ENCODE measurements at regions not wholly inside any gene's neighbourhood (a gene's known extent, or its start where the extent isn't known, plus 50 kb on each side); places are given as distances from the start of the nearest gene placed in this dataset.

DNA sequence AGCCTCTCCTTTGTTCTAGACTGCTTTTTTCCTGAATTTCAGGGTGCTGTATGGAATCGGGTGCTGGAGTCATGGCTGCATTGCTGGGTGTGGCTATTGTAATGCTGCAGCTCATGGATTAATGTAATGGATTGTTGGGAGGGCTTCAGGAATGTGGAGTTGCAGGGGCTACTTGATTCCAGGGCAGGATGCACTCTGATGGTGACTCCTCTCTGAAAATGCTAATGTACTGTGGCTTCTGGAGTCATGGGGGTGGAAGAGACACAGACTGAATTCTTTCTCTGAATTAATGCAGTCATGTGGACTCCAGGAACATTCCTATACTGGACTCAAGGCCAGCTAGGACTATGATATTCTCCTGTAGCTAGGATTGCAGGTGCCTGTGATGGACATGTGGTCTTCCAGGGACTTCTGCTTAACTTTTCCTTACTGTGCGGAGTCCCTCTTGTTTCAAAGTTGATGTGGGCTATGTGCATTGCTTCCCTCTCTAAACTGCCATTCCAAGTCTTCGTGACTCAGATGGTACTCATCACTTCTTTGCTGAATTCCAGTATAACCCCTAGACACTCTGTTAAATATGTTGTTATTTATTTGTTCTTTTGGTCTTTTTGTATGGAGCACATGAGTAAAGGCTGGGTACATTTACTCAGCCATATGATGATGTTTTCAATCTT lies 396.2 kb downstream of the KCTD16 start:
- H3F3A ChIP-seq (ENCODE audit: insufficient read depth, low read length): no peaks in the 10 kb centered on the region
- no peaks in the 10 kb centered on the region for H3K9me2 ChIP-seq (ENCODE audit: low read depth, low read length)
- H3K4me1 ChIP-seq (ENCODE audit: insufficient read depth, low read length, severe bottlenecking): no peaks in the 10 kb centered on the region
- no peaks in the 10 kb centered on the region for H3K79me2 ChIP-seq (ENCODE audit: insufficient read depth, low read length)
- H3K27me3 ChIP-seq (ENCODE audit: insufficient read depth, low read length): no peaks in the 10 kb centered on the region
- H2AFZ ChIP-seq (ENCODE audit: low read length): no peak overlapping the region
- no peaks in the 10 kb centered on the region for H4K20me1 ChIP-seq (ENCODE audit: insufficient read depth, low read length)
- no peaks in the 10 kb centered on the region for H3K36me3 ChIP-seq (ENCODE audit: insufficient read depth, low read length)
- TF ChIP-seq, protein P1, sequence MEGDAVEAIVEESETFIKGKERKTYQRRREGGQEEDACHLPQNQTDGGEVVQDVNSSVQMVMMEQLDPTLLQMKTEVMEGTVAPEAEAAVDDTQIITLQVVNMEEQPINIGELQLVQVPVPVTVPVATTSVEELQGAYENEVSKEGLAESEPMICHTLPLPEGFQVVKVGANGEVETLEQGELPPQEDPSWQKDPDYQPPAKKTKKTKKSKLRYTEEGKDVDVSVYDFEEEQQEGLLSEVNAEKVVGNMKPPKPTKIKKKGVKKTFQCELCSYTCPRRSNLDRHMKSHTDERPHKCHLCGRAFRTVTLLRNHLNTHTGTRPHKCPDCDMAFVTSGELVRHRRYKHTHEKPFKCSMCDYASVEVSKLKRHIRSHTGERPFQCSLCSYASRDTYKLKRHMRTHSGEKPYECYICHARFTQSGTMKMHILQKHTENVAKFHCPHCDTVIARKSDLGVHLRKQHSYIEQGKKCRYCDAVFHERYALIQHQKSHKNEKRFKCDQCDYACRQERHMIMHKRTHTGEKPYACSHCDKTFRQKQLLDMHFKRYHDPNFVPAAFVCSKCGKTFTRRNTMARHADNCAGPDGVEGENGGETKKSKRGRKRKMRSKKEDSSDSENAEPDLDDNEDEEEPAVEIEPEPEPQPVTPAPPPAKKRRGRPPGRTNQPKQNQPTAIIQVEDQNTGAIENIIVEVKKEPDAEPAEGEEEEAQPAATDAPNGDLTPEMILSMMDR (IDR thresholded peaks at IDR 0.05; ENCODE audit: low read length): no peak
- no peak for TF ChIP-seq EZH2 (IDR thresholded peaks at IDR 0.05; ENCODE audit: borderline replicate concordance, low read length)
- H3K4me3 ChIP-seq (ENCODE audit: low read depth, low read length, poor library complexity, severe bottlenecking): no peak overlapping the region
- no peak overlapping the region for H3K9ac ChIP-seq (ENCODE audit: low read length)
- H3K4me2 ChIP-seq (ENCODE audit: low read length): no peak overlapping the region
- H3K27ac ChIP-seq (ENCODE audit: low read depth, low read length, poor library complexity, severe bottlenecking): no peak overlapping the region
- no peaks in the 10 kb centered on the region for H3K9me3 ChIP-seq (ENCODE audit: low read length)

DNA sequence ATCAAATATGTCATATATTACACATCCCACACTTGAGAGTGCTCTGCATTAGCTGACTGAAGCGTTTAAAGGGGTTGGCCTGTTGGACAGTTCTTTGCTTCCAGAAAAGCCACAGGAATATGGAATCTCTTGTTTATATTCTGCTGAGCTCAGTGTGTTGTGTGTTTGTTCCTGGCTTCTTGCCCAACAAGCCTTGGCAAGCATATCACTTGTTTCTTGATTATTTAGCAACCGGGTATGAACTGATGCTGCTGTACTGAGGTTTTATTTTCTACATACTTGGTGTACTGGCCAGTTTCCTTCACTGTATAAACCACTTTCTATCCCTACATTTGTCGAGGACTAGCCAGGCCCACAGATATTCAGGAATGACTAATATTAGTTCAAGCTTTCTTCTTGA lies 378.9 kb downstream of the KCTD16 start:
- Histone ChIP-seq H3K4me3 (ENCODE audit: low read depth, low read length, poor library complexity, severe bottlenecking) (no peak overlapping the region), H4K20me1 (ENCODE audit: insufficient read depth, low read length) (no peaks in the 10 kb centered on the region), H3K4me2 (ENCODE audit: low read length) (no peak overlapping the region), H3K9me2 (ENCODE audit: low read depth, low read length) (no peaks in the 10 kb centered on the region), H3K79me2 (ENCODE audit: insufficient read depth, low read length) (no peaks in the 10 kb centered on the region), H3K4me1 (ENCODE audit: insufficient read depth, low read length, severe bottlenecking) (no peaks in the 10 kb centered on the region), H3K36me3 (ENCODE audit: insufficient read depth, low read length) (no peaks in the 10 kb centered on the region), H3K27me3 (ENCODE audit: insufficient read depth, low read length) (no peaks in the 10 kb centered on the region), H2AFZ (ENCODE audit: low read length) (no peak overlapping the region), H3F3A (ENCODE audit: insufficient read depth, low read length) (no peaks in the 10 kb centered on the region), H3K27ac (ENCODE audit: low read depth, low read length, poor library complexity, severe bottlenecking) (no peak overlapping the region), H3K9ac (ENCODE audit: low read length) (no peak overlapping the region), H3K9me3 (ENCODE audit: low read length) (no peaks in the 10 kb centered on the region)
- TF ChIP-seq, protein P1 (IDR thresholded peaks at IDR 0.05; ENCODE audit: low read length): no peak
- TF ChIP-seq EZH2 (IDR thresholded peaks at IDR 0.05; ENCODE audit: borderline replicate concordance, low read length): no peak

DNA sequence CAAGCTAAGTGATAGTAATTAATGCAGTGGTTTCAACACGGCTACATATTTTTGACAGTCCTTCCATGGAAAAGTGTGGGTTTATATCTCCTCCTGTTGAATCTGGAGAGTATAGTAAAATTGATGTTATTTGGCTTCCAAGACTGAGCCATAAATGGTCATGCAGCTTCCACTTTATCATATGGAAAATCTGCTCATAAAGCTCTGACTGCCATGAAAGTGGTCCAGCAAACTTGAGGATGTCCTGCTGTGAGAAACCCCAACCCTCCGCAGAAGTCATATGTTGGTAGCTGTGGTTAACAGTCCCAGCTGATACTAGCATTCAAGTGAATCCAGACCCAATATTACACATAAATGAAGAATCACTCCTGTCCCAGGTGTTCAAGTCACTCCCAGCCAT lies 378.3 kb downstream of the KCTD16 start:
- H3K27me3 ChIP-seq (ENCODE audit: insufficient read depth, low read length): no peaks in the 10 kb centered on the region

More for the DNA sequence above, 378.3 kb downstream of the KCTD16 start:
- Histone ChIP-seq H3K4me1 (ENCODE audit: insufficient read depth, low read length, severe bottlenecking) (no peaks in the 10 kb centered on the region), H3K9me2 (ENCODE audit: low read depth, low read length) (no peaks in the 10 kb centered on the region), H3K79me2 (ENCODE audit: insufficient read depth, low read length) (no peaks in the 10 kb centered on the region), H3F3A (ENCODE audit: insufficient read depth, low read length) (no peaks in the 10 kb centered on the region), H4K20me1 (ENCODE audit: insufficient read depth, low read length) (no peaks in the 10 kb centered on the region), H3K9ac (ENCODE audit: low read length) (no peak overlapping the region), H3K27ac (ENCODE audit: low read depth, low read length, poor library complexity, severe bottlenecking) (no peak overlapping the region), H3K4me2 (ENCODE audit: low read length) (no peak overlapping the region), H3K9me3 (ENCODE audit: low read length) (no peaks in the 10 kb centered on the region), H3K36me3 (ENCODE audit: insufficient read depth, low read length) (no peaks in the 10 kb centered on the region), H2AFZ (ENCODE audit: low read length) (no peak overlapping the region), H3K4me3 (ENCODE audit: low read depth, low read length, poor library complexity, severe bottlenecking) (no peak overlapping the region)
- no peak for TF ChIP-seq EZH2 (IDR thresholded peaks at IDR 0.05; ENCODE audit: borderline replicate concordance, low read length)
- TF ChIP-seq, protein P1 (IDR thresholded peaks at IDR 0.05; ENCODE audit: low read length): no peak

All from OCI-LY1 (cell line).